VCaP (cell line): ENCODE measurements at regions not wholly inside any gene's neighbourhood (a gene's known extent, or its start where the extent isn't known, plus 50 kb on each side); places are given as distances from the start of the nearest gene placed in this dataset.

Experiments used
- H3K27ac ChIP-seq: fragments of 450-650 bp; 2 replicates; pipeline ENCODE4 v1.5.1; 2017
- TF ChIP-seq, protein P1 (sequence below): fragments of 450-650 bp; conservative IDR thresholded peaks from 2 replicates; pipeline ENCODE4 v1.5.1; 2017; ENCODE audit warnings: mild to moderate bottlenecking, moderate library complexity

GRCh38 chr9:31470051-31470450, 914.4 kb upstream of the ACO1 start:
- H3K27ac ChIP-seq: no peak overlapping the region
- TF ChIP-seq, protein P1, sequence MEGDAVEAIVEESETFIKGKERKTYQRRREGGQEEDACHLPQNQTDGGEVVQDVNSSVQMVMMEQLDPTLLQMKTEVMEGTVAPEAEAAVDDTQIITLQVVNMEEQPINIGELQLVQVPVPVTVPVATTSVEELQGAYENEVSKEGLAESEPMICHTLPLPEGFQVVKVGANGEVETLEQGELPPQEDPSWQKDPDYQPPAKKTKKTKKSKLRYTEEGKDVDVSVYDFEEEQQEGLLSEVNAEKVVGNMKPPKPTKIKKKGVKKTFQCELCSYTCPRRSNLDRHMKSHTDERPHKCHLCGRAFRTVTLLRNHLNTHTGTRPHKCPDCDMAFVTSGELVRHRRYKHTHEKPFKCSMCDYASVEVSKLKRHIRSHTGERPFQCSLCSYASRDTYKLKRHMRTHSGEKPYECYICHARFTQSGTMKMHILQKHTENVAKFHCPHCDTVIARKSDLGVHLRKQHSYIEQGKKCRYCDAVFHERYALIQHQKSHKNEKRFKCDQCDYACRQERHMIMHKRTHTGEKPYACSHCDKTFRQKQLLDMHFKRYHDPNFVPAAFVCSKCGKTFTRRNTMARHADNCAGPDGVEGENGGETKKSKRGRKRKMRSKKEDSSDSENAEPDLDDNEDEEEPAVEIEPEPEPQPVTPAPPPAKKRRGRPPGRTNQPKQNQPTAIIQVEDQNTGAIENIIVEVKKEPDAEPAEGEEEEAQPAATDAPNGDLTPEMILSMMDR: no peak

DNA sequence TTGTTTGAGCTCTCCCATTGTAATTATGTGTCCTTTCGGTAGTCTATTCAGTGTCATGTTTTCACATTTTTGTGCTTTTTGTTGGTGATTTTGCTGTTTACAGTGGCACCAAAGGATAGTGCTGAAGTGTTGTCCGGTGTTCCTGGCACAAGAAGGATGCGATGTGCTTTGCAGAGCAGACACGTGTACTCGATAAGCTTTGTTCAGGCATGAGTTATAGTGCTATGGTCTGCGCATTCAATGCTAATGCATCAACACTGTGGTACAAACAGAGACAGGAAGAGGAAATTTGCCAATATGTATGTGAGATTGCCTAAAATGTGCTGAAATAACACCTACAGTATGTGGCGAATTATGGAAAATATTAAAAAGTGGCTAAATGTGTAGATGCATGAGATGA, 913.4 kb upstream of the ACO1 start:
- TF ChIP-seq, protein P1: no peak
- no peak overlapping the region for H3K27ac ChIP-seq

DNA sequence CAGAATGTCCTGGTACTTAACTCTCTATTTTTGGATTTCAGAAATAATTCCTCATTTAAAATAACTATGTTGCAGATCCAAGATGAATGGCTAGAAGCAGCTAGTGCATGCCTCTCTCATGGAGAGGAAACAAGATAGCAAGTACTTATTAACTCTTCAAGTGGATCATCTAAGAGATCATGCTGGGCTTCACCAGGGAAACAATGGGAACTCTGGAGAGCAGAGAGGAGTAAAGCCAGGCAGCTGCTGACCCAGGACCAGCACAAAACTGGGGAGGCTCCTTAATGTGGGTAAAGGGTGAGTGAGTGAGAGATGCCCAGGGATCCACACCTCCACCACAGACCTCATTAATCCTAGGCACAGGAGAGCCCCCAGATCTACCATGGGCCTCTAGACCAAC, 897.8 kb upstream of the ACO1 start:
- TF ChIP-seq, protein P1: no peak
- no peak overlapping the region for H3K27ac ChIP-seq

DNA sequence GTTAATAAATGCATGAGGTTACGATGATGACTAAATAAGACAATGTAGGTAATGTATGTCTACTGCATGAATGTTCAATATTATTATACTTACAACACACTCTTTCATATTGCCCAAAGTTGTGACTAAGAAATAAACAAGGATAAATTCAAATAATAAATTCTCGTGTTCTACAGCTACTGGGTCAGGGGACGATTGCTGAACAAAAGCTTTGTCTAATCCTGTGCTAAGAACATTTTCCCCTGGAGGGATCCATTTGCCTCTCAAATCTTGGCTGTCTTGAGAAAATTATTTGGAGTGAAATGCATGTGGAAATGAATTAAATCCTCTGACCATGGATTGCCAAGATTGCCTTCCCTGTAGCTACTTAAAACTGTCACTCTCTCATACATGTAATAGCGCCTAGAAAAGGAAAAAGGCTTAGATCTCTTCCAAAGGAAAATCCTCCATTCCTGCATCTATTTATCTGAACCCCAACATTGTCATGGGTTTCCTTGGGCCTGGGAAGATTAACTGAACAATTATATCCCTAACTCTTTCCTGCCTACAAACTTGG, 893.8 kb upstream of the ACO1 start:
- no peak overlapping the region for H3K27ac ChIP-seq
- TF ChIP-seq, protein P1: no peak

GRCh38 chr9:31492229-31492628, 892.2 kb upstream of the ACO1 start:
- no peak overlapping the region for H3K27ac ChIP-seq
- TF ChIP-seq, protein P1: no peak

GRCh38 chr9:31500422-31500821, 884.0 kb upstream of the ACO1 start:
- TF ChIP-seq, protein P1: no peak
- H3K27ac ChIP-seq: no peak overlapping the region

- no peak overlapping the region for H3K27ac ChIP-seq
- TF ChIP-seq, protein P1: no peak
These were observed 865.4 kb upstream of the ACO1 start for GRCh38 chr9:31519011-31519410.
